SK-N-SH treated with all-trans-retinoic acid at 6 μM for 48 hours (cell line): ENCODE measurements at regions not wholly inside any gene's neighbourhood (a gene's known extent, or its start where the extent isn't known, plus 50 kb on each side); places are given as distances from the start of the nearest gene placed in this dataset.

ENCODE experiments used
- GLIS3 ChIP-seq: fragments of 250-450 bp; sonication (Bioruptor Pico); IDR thresholded peaks from 2 replicates; pipeline ENCODE4 v1.5.0; 2020; ENCODE audit warnings: mild to moderate bottlenecking, moderate library complexity
- PPARA ChIP-seq: fragments of 250-450 bp; sonication (Bioruptor Pico); IDR thresholded peaks from 2 replicates; pipeline ENCODE4 v1.5.0; 2020; ENCODE audit warnings: mild to moderate bottlenecking, borderline replicate concordance
- RARB ChIP-seq: fragments of 250-450 bp; sonication (Bioruptor Pico); IDR thresholded peaks from 2 replicates; pipeline ENCODE4 v1.8.0; 2021; ENCODE audit warnings: mild to moderate bottlenecking, moderate library complexity
- SNAI2 ChIP-seq: fragments of 250-450 bp; sonication (Bioruptor Pico); IDR thresholded peaks from 2 replicates; pipeline ENCODE4 v1.5.0; 2020; ENCODE audit warnings: mild to moderate bottlenecking, moderate library complexity
- TOX ChIP-seq: fragments of 250-450 bp; sonication (Bioruptor Pico); IDR thresholded peaks from 2 replicates; pipeline ENCODE4 v1.8.0; 2021; ENCODE audit warnings: mild to moderate bottlenecking, moderate library complexity, borderline replicate concordance
- ZFP3 ChIP-seq: fragments of 250-450 bp; sonication (Bioruptor Pico); IDR thresholded peaks from 2 replicates; pipeline ENCODE4 v1.5.0; 2020; ENCODE audit warnings: mild to moderate bottlenecking, moderate library complexity
- ZFP30 ChIP-seq: fragments of 450-650 bp; formaldehyde crosslinking; IDR thresholded peaks from 2 replicates; pipeline ENCODE4 v1.5.0; 2022; ENCODE audit warnings: mild to moderate bottlenecking, moderate library complexity
- TF ChIP-seq, protein P1 (sequence below): fragments of 250-450 bp; sonication (Bioruptor Pico); IDR thresholded peaks from 2 replicates; pipeline ENCODE4 v1.5.1; 2021; ENCODE audit warnings: mild to moderate bottlenecking, moderate library complexity
- TF ChIP-seq, protein P2 (sequence below): fragments of 250-450 bp; sonication (Bioruptor Pico); IDR thresholded peaks from 2 replicates; pipeline ENCODE4 v1.8.0; 2020; ENCODE audit warnings: mild to moderate bottlenecking, moderate library complexity, borderline replicate concordance
- TF ChIP-seq, protein P3 (sequence below): fragments of 250-450 bp; sonication (Bioruptor Pico); IDR thresholded peaks from 2 replicates; pipeline ENCODE4 v1.5.0; 2020; ENCODE audit warnings: mild to moderate bottlenecking, moderate library complexity

DNA sequence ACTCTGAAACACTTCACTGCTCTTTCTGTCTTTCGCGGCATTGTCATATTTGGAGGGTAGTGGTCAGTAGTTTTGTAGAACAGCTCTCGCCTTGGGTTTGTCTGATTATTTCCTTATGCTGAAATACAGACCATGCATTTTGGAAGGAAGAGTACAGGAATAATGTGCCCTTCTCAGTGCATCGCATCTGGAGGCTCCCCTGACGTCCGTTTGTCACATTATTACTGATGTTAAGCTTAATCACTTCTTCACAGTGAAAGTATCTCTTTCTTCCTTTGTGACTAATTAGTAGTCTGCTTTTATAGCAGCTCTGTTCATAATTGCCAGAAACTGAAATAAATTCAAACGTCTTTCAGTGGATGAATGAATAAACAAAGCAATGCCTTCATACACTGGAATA is 85.7 kb upstream of the CXADR start:
- TF ChIP-seq PPARA (CRISPR knock-in tag) (no peak), RARB (CRISPR knock-in tag) (no peak), ZFP3 (CRISPR knock-in tag) (no peak), TOX (CRISPR knock-in tag) (no peak), GLIS3 (CRISPR knock-in tag) (no peak), SNAI2 (CRISPR knock-in tag) (no peak), ZFP30 (CRISPR knock-in tag) (no peak)
- TF ChIP-seq, protein P1, sequence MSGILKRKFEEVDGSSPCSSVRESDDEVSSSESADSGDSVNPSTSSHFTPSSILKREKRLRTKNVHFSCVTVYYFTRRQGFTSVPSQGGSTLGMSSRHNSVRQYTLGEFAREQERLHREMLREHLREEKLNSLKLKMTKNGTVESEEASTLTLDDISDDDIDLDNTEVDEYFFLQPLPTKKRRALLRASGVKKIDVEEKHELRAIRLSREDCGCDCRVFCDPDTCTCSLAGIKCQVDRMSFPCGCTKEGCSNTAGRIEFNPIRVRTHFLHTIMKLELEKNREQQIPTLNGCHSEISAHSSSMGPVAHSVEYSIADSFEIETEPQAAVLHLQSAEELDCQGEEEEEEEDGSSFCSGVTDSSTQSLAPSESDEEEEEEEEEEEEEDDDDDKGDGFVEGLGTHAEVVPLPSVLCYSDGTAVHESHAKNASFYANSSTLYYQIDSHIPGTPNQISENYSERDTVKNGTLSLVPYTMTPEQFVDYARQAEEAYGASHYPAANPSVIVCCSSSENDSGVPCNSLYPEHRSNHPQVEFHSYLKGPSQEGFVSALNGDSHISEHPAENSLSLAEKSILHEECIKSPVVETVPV: no peak
- TF ChIP-seq, protein P2, sequence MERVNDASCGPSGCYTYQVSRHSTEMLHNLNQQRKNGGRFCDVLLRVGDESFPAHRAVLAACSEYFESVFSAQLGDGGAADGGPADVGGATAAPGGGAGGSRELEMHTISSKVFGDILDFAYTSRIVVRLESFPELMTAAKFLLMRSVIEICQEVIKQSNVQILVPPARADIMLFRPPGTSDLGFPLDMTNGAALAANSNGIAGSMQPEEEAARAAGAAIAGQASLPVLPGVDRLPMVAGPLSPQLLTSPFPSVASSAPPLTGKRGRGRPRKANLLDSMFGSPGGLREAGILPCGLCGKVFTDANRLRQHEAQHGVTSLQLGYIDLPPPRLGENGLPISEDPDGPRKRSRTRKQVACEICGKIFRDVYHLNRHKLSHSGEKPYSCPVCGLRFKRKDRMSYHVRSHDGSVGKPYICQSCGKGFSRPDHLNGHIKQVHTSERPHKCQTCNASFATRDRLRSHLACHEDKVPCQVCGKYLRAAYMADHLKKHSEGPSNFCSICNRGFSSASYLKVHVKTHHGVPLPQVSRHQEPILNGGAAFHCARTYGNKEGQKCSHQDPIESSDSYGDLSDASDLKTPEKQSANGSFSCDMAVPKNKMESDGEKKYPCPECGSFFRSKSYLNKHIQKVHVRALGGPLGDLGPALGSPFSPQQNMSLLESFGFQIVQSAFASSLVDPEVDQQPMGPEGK: no peak
- TF ChIP-seq, protein P3, sequence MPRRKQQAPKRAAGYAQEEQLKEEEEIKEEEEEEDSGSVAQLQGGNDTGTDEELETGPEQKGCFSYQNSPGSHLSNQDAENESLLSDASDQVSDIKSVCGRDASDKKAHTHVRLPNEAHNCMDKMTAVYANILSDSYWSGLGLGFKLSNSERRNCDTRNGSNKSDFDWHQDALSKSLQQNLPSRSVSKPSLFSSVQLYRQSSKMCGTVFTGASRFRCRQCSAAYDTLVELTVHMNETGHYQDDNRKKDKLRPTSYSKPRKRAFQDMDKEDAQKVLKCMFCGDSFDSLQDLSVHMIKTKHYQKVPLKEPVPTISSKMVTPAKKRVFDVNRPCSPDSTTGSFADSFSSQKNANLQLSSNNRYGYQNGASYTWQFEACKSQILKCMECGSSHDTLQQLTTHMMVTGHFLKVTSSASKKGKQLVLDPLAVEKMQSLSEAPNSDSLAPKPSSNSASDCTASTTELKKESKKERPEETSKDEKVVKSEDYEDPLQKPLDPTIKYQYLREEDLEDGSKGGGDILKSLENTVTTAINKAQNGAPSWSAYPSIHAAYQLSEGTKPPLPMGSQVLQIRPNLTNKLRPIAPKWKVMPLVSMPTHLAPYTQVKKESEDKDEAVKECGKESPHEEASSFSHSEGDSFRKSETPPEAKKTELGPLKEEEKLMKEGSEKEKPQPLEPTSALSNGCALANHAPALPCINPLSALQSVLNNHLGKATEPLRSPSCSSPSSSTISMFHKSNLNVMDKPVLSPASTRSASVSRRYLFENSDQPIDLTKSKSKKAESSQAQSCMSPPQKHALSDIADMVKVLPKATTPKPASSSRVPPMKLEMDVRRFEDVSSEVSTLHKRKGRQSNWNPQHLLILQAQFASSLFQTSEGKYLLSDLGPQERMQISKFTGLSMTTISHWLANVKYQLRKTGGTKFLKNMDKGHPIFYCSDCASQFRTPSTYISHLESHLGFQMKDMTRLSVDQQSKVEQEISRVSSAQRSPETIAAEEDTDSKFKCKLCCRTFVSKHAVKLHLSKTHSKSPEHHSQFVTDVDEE (CRISPR knock-in tag): no peak
